ENCODE measurements at regions not wholly inside any gene's neighbourhood (a gene's known extent, or its start where the extent isn't known, plus 50 kb on each side); places are given as distances from the start of the nearest gene placed in this dataset.

- Histone ChIP-seq H3K9me3 (no peaks in the 10 kb centered on the region), H3K4me1 (no peaks in the 10 kb centered on the region), H3K36me3 (no peaks in the 10 kb centered on the region), H3K27me3 (no peaks in the 10 kb centered on the region), H3K27ac (no peak overlapping the region), H3K4me3 (no peak overlapping the region)
- intact Hi-C loops (cut with DNase I), result no loop called here
- no peak for TF ChIP-seq POLR2A (IDR thresholded peaks at IDR 0.05)
- no peak for TF ChIP-seq CTCF (IDR thresholded peaks at IDR 0.05)
- DNase-seq, result no peak
- 66 to 75% methylated on average over 3 of the region's 3 CpGs for WGBS, 2 donors
Measured at GRCh38 chr5:152456815-152457443, 51.9 kb upstream of the NMUR2 start.

- TF ChIP-seq CTCF (IDR thresholded peaks at IDR 0.05), result no peak
- no peak for TF ChIP-seq POLR2A (IDR thresholded peaks at IDR 0.05)
- H3K27me3 ChIP-seq, result no peaks in the 10 kb centered on the region
- intact Hi-C loops (cut with DNase I), result no loop called here
- no peaks in the 10 kb centered on the region for H3K36me3 ChIP-seq
- H3K4me3 ChIP-seq, result no peak overlapping the region
- H3K27ac ChIP-seq, result no peak overlapping the region
- WGBS, 2 donors, result 82 to 92% methylated on average over 4 of the region's 4 CpGs
- DNase-seq, result no peak
- no peaks in the 10 kb centered on the region for H3K4me1 ChIP-seq
- H3K9me3 ChIP-seq, result no peaks in the 10 kb centered on the region
Measured at GRCh38 chr5:152462021-152462721, 57.1 kb upstream of the NMUR2 start.

GRCh38 chr5:152464048-152464447 lies 59.0 kb upstream of the NMUR2 start:
- 50 to 82% methylated on average over 4 of the region's 4 CpGs for WGBS, 2 donors
- intact Hi-C loops (cut with DNase I), result no loop called here
- H3K27ac ChIP-seq, result no peak overlapping the region

GRCh38 chr5:152465140-152465539 lies 60.1 kb upstream of the NMUR2 start:
- intact Hi-C loops (cut with DNase I), result no loop called here
- H3K9me3 ChIP-seq, result no peaks in the 10 kb centered on the region
- no peak for TF ChIP-seq POLR2A (IDR thresholded peaks at IDR 0.05)
- no peak for TF ChIP-seq CTCF (IDR thresholded peaks at IDR 0.05)
- H3K4me1 ChIP-seq, result no peaks in the 10 kb centered on the region
- no peaks in the 10 kb centered on the region for H3K36me3 ChIP-seq
- no peaks in the 10 kb centered on the region for H3K27me3 ChIP-seq
- no peak overlapping the region for H3K4me3 ChIP-seq
- DNase-seq, result no peak
- no peak overlapping the region for H3K27ac ChIP-seq

More at GRCh38 chr5:152464048-152464447, 59.0 kb upstream of the NMUR2 start:
- no peaks in the 10 kb centered on the region for H3K4me1 ChIP-seq
- no peaks in the 10 kb centered on the region for H3K9me3 ChIP-seq
- no peak overlapping the region for H3K4me3 ChIP-seq
- DNase-seq, result no peak
- no peaks in the 10 kb centered on the region for H3K27me3 ChIP-seq
- TF ChIP-seq POLR2A (IDR thresholded peaks at IDR 0.05) (no peak), CTCF (IDR thresholded peaks at IDR 0.05) (no peak)
- H3K36me3 ChIP-seq, result no peaks in the 10 kb centered on the region

- WGBS, 2 donors, result 57 to 85% methylated on average over 3 of the region's 3 CpGs
- Histone ChIP-seq H3K4me3 (no peak overlapping the region), H3K4me1 (no peaks in the 10 kb centered on the region), H3K36me3 (no peaks in the 10 kb centered on the region), H3K9me3 (no peaks in the 10 kb centered on the region), H3K27ac (no peak overlapping the region), H3K27me3 (no peaks in the 10 kb centered on the region)
- DNase-seq, result no peak
- intact Hi-C loops (cut with DNase I), result no loop called here
- TF ChIP-seq CTCF (IDR thresholded peaks at IDR 0.05), result no peak
- TF ChIP-seq POLR2A (IDR thresholded peaks at IDR 0.05), result no peak
Measured at GRCh38 chr5:152466085-152466745, 61.1 kb upstream of the NMUR2 start.
